22Rv1 (cell line): ENCODE measurements at regions not wholly inside any gene's neighbourhood (a gene's known extent, or its start where the extent isn't known, plus 50 kb on each side); places are given as distances from the start of the nearest gene placed in this dataset.

ENCODE experiments used
- H3K27ac ChIP-seq: fragments of 450-650 bp; 2 replicates; pipeline ENCODE4 v1.5.1; 2017
- CTCF ChIP-seq: fragments of 450-650 bp; IDR thresholded peaks from 2 replicates; pipeline ENCODE4 v1.5.1; 2017; ENCODE audit warnings: mild to moderate bottlenecking
- ZFX ChIP-seq: fragments of 450-650 bp; IDR thresholded peaks from 2 replicates; pipeline ENCODE4 v1.6.1; 2017; ENCODE audit warnings: antibody characterized with exemption, borderline replicate concordance

- H3K27ac ChIP-seq, result no peak overlapping the region
- TF ChIP-seq ZFX (no peak), CTCF (no peak)
Observed at GRCh38 chr11:105298630-105299029, 159.1 kb upstream of the CARD18 start.

GRCh38 chr11:105298174-105298573 is 158.6 kb upstream of the CARD18 start:
- TF ChIP-seq CTCF (no peak), ZFX (no peak)
- no peak overlapping the region for H3K27ac ChIP-seq

GRCh38 chr11:105297463-105297862 is 157.9 kb upstream of the CARD18 start:
- TF ChIP-seq CTCF (no peak), ZFX (no peak)
- H3K27ac ChIP-seq, result no peak overlapping the region

GRCh38 chr11:105296806-105297205 is 157.2 kb upstream of the CARD18 start:
- no peak for TF ChIP-seq ZFX
- H3K27ac ChIP-seq, result no peak overlapping the region

- TF ChIP-seq ZFX, result no peak
- no peak for TF ChIP-seq CTCF
- no peak overlapping the region for H3K27ac ChIP-seq
Observed at GRCh38 chr11:105296386-105296785, 156.8 kb upstream of the CARD18 start.

GRCh38 chr11:105282658-105283057 is 143.1 kb upstream of the CARD18 start:
- TF ChIP-seq ZFX (no peak), CTCF (no peak)

GRCh38 chr11:105274631-105275030 is 135.1 kb upstream of the CARD18 start:
- no peak overlapping the region for H3K27ac ChIP-seq
- TF ChIP-seq CTCF (no peak), ZFX (no peak)

More at GRCh38 chr11:105282658-105283057, 143.1 kb upstream of the CARD18 start:
- no peak overlapping the region for H3K27ac ChIP-seq

GRCh38 chr11:105273660-105274280 is 134.2 kb upstream of the CARD18 start:
- no peak for TF ChIP-seq ZFX
- TF ChIP-seq CTCF, result no peak
- H3K27ac ChIP-seq, result no peak overlapping the region
